CD4-positive, alpha-beta T cell treated with Interferon alpha-2 for 1 hour (primary cell): ENCODE measurements at regions not wholly inside any gene's neighbourhood (a gene's known extent, or its start where the extent isn't known, plus 50 kb on each side); places are given as distances from the start of the nearest gene placed in this dataset.
"Not testable (repeated sequence)": the region's sequence is repeated elsewhere in the genome, so short reads cannot be mapped to it uniquely, and the experiment has no call there.

Experiments
- DNase-seq, 2 donors: peaks; one replicate each; pipeline ENCODE4 v3.0.0-alpha.2; 2020 to 2022

DNA sequence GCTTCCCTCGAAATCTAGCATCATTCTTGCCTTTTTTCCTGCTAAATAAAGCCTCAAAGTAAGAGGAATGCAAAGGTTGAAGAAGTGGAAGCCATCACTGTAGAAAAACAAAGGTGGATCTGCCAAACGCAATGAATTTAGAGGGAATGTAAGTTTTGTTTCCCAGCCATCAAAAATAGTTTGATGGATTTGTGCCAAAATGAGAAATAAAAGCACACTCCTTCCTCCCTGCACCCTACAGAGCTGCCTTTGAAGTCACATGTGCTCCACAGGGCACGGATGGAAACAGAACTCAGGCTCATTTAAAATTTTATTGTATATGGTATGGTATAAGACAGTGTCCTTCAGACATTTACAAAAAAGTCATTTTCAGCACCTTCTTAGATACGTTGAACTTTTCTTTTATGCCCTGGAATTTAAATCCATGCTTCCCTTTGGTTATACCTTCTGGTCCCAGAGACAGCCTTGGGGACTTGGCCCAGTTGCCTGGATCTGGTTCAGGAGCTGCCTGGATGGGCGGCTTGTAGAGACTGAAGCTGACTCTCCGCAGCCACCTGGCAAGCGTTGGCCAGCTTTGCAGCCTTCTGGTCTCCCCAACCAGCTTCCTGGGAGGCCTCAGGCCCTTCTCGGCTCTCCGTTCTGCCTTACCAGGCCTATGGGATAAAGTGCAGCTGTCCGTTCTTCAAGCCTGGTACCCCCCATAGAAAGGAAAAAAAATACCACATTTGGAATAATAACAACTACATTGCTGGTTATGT lies 228.5 kb upstream of the NEBL start:
- no peak for DNase-seq

DNA sequence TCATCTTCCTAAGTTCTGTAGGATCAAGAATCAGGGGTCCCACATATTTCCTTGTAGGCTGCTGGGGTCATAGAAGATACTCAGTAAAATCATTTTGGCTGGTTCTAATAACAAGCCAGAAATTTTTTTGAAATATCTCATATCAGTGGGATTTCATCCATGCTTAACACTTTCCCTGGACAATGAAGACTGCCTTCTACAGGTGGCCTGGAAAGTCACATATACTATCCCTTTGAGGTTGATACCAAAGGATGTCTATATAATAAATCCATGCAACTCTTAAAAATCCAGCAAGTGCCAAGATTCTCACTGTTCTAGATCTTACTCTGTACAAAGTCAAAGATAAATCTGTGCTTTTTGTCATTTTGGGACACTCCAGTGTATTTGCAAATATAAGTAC lies 225.8 kb upstream of the NEBL start:
- no peak for DNase-seq

DNA sequence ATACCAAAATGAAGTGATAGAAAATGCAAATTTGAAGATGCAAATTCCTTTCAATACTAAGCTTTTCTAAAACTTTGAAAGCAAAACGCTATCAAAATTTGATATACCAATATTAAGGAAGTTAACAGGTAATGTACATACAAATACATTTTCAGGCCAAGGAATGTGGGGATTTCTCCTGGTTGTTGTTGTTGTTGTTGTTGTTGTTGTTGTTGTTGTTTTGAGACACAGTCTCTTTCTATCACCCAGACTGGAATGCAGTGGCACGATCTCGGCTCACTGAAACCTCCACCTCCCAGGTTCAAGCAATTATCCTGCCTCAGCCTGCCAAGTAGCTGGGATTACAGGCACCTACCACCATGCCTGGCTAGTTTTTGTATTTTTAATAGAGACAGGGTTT lies 224.7 kb upstream of the NEBL start:
- not testable (repeated sequence) for DNase-seq

DNA sequence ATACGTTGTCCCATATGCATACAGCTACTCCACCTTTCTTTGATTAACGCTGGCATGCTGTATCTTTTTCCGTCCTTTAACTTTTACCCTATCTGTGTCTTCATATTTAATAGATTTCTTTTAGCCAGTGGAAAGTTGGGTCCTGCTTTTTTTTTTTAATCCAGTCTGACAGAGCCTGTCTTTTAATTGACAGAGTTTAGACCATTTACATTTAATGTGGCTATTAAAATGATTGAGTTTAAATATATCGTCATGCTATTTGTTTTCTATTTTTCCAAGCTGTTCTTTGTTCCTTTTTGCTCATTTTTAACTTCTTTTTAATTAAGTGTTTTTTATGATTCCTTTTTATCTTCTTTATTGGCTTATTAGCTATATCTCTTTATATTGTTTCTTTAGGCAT lies 217.6 kb upstream of the NEBL start:
- DNase-seq, result no peak

DNA sequence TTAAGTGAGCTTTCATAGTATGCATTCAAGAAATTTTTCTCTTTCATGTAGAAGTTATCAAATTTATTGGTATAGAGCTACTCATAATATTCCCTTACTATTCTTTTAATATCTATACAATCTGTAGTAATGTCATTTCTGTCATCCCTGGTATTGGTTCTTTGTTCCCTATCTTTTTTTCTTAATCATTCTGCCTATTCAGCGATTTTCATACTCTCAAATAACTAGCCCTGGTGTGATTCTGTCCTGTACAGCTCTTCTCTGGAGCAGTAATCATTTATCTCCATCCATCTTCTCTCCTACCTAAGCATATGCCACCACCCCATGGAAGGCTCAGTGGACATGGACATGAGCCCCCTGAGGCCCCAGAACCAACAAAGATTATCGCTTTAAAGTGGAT lies 213.2 kb upstream of the NEBL start:
- no peak for DNase-seq

DNA sequence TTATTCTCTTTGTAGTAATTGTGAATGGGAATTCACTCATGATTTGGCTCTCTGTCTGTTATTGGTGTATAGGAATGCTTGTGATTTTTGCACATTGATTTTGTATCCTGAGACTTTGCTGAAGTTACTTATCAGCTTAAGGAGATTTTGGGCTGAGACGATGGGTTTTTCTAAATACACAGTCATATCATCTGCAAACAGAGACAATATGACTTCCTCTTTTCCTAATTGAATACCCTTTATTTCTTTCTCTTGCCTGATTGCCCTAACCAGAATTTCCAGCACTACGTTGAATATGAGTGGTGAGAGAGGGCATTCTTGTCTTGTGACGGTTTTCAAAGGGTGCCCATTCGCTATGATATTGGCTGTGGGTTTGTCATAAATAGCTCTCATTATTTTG lies 209.8 kb upstream of the NEBL start:
- DNase-seq, result not testable (repeated sequence)

DNA sequence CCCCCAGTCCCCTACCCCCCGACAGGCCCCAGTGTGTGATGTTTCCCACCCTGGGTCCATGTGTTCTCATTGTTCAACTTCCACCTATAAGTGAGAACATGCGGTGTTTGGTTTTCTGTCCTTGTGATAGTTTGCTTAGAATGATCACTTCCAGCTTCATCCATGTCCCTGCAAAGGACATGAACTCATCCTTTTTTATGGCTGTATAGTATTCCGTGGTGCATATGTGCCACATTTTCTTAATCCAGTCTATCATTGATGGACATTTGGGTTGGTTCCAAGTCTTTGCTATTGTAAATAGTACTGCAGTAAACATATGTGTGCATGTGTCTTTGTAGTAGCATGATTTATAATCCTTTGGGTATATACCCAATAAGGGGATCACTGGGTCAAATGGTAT lies 208.2 kb upstream of the NEBL start:
- not testable (repeated sequence) for DNase-seq

DNA sequence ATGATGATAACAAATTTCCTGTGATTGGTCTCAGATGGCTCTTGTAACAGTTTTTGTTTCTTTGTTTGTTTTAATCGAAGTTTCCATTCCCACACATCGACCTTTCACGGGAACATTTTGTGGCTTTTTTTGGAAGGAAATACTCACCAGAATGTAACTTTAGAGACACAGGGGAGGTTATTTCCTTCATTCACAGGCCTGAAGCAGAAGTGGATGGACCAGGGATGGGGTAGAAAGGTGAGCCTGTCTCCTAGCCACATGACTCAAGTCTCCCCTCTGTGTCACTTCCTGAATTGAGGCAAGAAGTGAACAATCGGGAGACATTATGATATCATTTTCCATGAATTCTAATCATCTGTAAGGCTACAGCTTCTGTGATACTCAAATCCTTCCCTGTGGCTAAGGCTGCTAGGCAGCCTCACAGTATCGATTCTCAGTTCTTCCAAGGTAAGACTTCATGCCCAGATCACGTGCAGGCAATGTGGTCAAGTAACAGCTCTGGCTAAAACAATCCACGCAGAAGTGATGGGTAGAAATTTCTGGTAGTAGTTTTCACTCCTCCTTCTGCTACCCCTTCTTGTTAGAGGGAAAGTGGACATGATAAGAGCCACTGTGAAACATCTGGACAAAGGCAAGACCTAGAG lies 203.9 kb upstream of the NEBL start:
- no peak for DNase-seq

DNA sequence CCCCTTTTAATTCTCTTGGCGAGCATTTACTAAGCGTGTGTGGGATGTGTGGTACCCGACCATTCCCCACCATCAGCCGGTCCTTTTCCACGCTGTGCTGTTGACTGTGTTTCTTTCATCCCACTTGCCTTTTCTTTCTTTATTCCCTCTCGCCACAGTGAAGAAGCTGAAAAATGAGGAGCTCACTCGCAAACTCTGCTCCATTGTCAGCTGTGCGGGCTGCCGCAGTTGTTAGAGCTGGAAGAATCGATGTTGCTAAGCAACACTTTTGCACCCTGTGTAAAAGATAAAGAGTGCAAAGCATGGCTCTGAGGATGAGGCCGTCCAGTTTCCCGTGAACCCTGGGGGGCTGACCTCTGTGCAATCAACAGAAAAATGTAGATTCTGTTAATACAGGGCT lies 203.1 kb upstream of the NEBL start:
- no peak for DNase-seq

DNA sequence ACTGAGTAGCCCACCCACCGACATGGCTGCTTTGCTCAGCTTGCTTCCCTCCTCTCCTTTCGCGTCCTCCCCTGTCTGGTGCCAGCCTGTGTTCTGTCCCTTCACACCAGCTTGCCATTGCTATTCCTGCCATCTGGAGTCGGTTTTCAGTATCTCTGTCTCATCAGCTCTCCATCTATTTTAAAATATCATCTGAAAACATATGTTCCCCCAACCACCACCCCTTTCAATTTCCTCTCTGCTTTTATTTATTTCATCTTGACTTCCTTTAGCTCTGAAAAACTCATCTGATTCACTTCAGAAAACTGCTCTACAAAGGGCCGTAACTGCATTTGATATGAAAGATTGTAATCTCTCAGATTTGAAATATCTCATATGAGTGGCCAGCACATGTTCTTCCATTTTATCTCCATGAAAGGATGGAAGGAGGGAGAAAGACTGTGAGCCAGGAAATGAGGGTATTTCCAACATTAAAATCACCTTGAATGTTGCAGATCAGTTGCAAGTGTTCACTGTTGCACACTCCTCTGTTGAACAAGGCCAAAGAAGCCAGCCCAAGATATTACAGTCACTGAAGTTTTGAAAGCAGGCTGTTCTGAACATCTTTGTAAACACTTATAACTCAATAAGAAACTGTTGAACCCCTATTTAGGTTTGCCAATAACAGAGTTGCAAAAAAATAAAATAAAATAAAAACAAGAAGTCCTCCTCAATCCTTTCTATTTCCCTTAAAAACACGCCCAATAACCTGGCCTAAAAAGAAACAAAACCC lies 202.4 kb upstream of the NEBL start:
- no peak for DNase-seq

DNA sequence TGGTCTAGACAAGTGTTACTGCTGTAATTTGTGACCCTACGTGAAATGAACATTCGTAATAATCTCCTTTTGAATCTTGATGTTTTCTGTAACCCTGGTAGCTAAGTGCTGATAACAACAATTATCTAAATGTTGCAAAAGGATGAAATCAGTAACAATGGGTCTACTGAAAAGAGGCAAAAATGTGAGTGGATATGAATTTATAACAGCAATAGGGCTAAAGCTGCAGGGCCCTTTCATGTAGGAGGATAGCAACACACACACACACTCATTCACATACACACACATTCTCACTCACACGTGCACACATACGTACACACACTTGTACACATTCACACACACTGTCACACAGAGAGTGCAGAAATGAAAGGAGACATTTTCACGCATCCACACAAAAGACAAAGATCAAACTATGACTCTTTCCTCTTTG lies 200.8 kb upstream of the NEBL start:
- no peak for DNase-seq

DNA sequence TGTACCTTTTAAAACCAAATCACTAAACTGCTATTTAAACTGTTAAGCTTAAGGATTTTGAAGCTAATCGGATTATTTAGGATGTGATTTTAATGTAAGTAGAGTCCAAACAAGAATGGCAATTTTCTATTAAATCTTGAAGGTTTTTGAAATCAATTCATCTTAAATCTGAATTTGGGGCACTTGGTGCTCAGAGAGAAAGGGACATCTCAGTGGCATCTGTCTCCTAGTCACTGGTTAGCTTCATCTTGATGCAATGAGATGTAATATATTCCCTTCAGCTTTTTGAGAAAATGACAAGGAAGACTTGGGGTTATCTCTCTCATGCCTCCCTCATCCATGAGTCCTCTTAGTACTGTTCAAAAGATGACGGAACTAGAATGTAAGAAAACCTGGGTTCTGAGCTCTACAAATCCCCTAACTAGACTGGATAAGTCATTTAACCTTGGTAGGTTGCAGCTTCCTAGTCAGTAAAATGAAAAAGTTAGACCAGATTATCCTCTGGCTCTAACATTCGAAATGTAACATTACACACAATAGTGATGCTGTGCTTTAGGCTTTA lies 198.5 kb upstream of the NEBL start:
- DNase-seq, result no peak

DNA sequence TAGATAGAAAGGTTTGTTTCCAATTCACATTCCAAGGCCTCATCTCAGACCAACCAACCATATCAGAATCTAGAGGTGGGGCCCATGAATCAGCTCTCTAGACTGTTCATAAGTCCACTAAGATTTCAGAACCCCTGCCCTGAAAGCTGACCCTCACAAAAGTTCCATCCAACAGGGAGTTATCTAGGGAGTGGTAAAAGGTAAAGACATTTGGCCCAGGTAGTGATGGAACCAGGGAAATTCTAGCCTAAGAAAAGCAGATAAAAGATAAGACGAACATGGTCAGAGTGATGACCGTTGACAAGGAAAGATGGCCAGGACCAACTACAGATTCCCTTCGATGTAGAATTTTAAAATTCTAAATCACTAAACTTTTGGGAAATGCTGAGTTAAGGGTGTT lies 198.0 kb upstream of the NEBL start:
- no peak for DNase-seq

DNA sequence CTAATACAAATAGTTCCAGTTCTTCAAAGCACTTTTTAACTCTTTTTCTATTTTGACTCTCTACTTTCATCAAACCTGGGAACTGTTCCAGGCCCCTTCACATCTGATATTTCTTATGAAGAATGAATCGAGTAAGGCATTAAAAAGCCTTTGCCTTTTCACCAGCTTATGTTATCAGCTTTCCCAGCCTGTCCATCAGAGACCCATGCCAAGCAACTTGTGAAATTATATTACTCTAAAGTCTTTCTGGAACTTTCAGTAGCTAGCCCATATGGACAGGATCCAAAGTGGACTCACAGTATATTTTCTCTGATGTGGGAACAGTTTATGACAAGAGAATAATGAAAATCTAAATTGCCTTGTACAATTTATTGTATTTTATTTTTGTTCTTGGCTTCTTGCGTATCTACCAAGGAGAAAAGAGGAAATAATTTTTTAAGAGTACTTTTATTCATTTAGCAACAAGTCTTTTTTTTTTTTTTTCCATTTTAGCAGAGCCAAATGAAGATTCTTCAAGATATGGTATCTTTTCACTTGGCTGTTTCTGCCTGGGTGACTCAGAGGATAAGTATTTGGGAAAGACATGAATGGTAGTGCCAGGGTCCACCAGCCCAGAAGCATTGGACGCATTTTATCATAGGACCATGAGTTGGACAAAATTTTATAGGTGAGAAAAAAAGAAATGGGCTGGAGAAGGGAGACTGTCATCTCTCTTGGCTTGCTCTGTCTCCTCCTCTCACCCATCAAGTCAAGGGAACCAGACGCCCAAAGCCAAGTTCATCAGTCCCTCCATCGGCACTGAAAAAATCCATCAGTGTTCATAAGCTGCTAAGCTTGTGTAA lies 195.8 kb upstream of the NEBL start:
- no peak for DNase-seq

DNA sequence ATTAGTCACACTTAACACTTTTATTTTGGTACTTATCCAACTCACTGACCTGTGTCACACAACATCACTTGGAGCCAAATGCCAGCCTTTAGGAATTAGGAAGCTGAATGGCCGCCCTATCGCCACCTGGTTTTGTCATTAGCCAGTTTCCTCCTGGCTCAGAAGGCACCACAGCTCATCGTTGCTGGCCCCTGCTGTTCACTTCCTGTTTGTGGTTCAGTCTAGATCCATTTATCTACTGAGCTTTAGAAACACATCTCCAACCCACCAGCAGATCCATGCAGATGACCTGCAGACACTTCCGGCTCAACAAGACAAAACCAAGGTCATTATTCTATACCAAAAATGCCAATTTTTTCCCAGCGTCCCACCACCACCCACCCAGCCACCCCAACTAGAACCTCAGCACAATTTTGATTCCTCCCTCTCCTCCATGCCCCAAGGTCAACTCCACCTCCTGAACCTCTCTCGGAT lies 193.5 kb upstream of the NEBL start:
- DNase-seq, result no peak

DNA sequence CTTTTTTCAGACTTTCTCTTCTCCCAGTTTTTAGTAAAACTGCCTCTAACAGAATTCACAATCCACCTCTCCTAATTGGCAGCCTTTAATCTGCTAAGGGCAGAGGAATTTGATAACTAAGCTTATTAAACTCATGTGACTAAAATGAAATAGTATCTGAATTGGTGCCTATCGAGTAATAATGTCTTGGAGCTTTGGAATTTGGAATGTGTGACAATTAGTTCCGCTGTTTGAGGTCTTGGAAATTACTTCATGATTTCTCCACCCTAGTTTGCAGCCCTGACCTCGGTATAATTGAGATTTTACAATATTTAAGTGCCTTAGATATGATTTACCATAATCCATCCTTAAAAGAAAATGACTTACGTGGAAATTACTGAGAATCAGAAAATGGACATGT lies 190.4 kb upstream of the NEBL start:
- DNase-seq, result no peak

DNA sequence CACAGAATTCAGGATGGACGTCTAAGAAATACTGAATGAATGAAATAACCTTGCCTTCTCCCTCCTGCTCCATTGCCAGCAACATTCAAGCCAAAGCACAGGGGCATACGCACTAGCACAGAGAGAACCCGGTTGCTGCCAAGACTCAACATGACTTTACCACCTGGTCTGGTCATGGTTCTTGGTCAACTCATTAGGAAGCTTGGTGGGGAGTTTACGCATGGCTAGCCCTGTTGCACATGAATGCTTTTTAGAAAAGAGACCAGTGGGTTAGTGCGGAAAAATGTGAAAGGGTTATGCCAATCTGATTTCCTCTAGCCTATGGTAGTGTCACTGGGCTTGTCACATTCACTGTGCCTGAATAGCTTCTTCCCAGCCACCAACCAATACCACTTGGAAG lies 187.6 kb upstream of the NEBL start:
- no peak for DNase-seq

DNA sequence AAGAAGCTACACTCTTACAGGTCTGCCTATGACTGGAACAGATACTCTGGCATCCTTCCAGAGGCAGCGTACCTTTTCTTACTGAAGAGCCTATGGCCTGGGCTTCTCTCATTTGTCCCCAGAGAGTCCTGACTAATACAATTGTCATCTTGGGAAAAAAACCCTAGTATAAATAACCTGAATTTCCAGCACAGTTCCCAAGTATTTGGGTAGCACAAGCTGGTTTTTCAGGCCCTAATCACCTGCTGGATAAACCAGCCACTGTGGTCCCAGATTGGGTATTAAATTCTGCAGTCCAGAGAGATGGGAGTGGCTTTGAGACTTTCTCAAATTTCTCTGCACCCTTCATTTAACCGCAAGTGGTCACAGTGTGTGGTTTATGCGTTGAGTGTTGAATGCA lies 186.8 kb upstream of the NEBL start:
- no peak for DNase-seq

DNA sequence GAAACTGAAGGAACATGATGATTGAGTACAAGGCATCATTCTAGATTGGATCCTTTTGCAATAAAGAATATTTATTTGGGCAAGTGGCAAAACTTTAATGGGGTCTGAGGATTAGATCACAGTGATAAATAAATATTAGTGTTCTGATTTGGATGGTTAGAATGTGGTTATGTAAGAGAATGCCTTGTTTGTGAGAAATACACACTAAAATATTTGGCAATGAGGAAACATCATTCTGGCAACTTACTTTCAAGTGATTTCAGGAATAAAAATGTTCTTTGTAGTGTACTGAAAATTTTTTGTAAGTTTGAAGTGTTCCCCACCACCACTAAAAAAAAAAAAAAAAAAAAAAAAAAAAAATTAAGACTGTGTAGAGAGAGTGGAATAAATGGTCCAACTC lies 185.1 kb upstream of the NEBL start:
- no peak for DNase-seq

DNA sequence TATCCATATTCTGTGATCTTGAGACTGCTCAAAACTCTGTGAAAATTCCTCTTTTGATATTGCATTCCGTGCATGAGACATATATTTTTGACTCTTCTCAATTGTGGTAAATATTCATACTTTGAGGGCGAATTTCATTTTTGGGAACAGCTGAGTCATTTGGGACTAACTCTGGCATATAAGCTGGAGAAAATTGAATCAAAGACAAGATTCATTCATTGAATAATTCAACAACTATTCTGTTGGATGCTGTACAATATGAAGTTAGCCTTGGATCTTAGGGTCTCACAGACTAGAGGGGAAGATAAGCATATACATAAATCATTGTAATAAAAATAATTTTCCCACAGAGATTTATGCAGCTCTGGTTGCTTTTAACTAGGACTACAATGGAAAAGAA lies 183.2 kb upstream of the NEBL start:
- DNase-seq, result no peak

DNA sequence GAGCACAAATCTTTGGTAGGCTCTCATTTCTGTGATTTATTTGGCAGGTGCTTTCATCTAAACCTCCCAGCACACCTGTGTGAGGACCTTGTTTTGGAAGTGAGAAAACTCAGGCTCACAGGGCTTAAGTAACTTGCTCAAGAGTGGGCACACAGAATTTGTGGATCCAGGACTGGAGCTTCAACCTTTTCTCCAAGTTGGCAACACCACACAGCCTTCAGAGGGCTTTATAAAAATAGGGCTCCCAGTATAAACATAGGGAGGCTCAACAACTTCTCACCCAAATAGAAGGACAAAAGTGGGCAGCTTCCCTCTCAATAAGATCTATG lies 182.2 kb upstream of the NEBL start:
- DNase-seq, result no peak

DNA sequence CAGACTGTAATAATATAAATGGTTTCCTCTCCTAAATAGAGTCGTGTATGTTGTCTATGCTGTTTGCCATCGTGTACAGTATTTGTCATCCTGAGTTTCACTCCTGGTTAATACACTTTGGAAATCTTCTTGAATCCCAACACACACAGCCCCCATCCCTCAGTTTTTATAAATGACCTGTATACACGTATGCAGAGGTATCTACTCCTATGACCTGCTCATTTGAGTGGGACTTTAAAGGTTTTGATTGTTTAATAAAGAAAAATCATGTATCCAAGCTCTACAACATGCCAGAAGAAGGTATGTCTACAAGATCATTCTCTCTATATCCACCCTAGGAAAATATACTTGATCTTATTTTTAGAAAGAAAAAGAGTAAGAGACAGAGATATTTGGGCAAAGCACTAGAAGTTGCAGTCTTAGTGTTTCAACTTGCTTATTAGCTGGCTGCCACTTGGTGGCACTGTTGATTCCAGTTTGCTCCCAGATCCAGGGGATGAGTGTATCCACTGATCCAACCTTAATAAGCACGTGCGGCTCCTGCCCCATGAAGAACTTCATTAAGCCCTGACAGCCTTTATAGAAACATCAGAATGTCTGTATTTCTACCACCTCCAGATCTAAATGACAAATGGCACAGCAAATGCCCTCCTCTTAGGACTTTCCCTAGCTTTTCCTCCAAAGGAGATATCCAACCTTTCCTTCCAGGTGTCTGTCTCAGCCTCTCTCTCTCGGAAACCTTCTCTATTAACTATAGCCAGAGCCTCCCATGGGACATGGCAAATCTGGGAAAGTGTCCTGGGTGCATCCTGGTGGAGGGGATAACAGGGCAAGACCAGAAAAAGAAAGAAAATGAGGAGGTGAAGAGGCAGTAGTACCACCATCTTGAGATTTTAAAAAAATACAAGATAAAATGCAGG lies 181.6 kb upstream of the NEBL start:
- peak in 1 of 2 donors; percentile 23 for DNase-seq
